HG02938 (cell line): ENCODE measurements at regions not wholly inside any gene's neighbourhood (a gene's known extent, or its start where the extent isn't known, plus 50 kb on each side); places are given as distances from the start of the nearest gene placed in this dataset.

Experiments used
- ATAC-seq: cut with Tn5 transposase; IDR thresholded peaks from one replicate; pipeline ENCODE4 v1.9.1; 2021; ENCODE audit warnings: mild to moderate bottlenecking, moderate library complexity; ENCODE audit not compliant: unreplicated experiment

- no peak for ATAC-seq
Observed at GRCh38 chr5:105573575-105573974, 2011.0 kb upstream of the NUDT12 start.

DNA sequence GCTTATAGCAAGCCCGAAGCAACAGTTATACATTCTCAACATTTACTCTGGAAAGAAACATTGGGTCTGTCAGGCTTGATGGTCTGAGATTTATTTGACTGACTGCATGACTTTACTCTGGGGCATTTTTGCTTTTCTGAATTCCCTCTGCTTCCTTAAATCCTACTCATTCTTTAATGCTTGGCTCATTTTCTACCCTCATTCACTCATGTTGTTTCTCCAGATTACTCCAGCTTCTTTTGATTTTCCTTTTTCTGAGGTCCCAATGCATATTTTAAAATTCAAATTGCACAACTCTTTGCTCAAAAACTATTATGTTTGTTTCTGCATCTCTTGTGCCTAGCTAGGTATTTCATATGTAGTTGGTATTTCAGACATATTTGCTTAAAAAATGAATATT, 2002.9 kb upstream of the NUDT12 start:
- no peak for ATAC-seq

DNA sequence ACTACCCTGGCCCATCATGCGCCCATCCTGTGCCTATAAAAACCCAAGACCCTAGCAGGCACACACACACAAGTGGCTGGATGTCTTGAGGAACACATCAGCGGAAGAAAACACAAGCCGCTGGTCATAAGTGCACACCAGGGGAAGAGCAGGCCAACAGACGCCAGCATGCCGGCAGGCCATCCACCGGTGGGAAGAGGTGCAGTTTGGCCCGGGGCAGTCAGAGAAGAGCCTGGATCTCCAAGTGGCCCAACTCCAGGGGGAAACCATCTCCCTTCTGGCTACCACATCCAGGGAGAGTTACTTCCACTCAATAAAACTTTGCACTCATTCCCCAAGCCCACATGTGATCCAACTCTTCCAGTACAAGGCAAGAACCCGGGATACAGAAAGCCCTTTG, 2001.3 kb upstream of the NUDT12 start:
- no peak for ATAC-seq

- no peak for ATAC-seq
Observed at GRCh38 chr5:105554568-105555169, 1992.1 kb upstream of the NUDT12 start.

GRCh38 chr5:105544300-105544699, 1981.7 kb upstream of the NUDT12 start:
- ATAC-seq: no peak

- no peak for ATAC-seq
Observed at GRCh38 chr5:105536675-105537074, 1974.1 kb upstream of the NUDT12 start.

DNA sequence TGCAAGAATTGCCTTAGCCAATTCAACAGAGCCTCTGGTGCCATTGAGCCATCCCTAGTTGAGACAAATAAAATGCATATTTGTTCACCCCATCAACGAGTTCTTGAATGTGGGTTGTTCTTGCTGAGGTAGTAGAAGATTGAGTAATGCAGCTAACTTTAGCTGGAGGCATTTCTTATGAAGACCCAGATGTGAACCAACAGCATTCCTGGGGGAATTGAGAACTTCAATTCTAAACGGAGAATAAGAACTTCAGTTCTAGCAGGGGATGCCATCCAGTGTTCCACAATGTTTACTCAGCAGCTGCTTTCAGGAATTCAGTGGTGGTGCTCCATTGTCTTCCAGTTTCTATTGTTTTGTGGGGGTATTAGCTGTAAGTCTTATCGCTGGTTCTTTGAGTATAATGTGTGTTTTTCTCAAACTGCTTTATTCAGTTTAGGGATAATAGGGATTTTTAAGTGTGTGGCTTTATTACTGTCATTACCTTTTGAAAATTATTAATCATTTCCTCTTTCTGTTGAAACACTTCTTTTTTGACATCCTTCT, 1968.2 kb upstream of the NUDT12 start:
- ATAC-seq: no peak

- ATAC-seq: no peak
Observed at GRCh38 chr5:105529851-105530250, 1967.3 kb upstream of the NUDT12 start.

DNA sequence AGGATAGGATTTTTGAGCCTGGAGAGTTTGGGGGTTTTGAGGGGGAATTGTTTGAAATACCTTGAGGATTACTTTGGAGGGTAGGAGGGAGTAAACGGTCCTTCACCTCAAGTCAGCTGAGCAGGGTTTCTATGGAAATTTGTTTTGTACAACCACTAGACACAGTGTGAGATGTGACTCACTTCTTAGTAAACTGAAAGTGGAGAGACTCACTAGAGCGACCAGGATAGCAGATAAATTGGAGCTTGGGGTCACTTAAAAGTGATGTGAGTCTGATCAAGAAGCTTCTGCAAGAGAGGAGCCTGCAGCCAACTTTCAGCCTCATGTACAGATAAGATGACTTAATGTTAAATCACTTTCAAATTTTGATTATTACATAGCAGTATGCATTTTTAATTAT, 1945.9 kb upstream of the NUDT12 start:
- no peak for ATAC-seq

GRCh38 chr5:105506692-105507277, 1944.2 kb upstream of the NUDT12 start:
- no peak for ATAC-seq

DNA sequence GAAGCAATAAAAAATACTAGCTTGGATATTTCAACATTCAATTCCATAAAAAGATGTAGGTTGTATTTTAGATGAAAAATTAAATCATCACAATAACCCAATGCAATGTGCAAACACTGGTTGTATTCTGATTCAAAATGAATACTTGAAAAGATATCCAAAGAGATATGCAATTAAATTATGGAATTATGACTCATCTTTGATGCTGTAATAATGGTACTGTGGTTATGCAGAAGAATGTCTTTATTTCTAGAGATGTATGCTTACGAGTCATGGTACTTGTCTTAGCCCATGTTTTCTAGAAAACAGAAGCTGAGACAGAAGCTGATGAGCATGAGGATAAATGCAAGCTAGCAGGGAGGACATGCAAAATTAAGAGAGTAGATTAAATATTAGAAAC, 1941.4 kb upstream of the NUDT12 start:
- no peak for ATAC-seq

- ATAC-seq: no peak
Observed at GRCh38 chr5:105501315-105501714, 1938.7 kb upstream of the NUDT12 start.

DNA sequence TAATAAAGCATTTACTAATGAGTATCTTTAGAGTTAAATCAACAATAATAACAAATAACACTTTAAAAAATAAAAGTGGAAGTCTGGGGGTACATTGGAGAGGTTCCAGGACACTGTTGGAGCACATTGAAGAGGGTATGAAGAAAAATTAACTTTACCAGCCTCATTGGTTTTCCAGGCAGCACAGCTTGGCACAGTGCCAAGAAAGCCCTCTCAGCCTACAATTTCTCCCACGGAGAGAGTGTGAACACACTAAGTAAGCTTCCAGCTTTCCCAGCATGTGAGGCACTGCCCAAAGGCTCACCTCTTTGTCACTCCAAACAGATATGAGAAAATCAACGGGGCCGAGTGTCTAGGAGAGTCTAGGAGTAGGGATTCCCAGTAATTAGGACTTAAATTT, 1912.8 kb upstream of the NUDT12 start:
- ATAC-seq: no peak

DNA sequence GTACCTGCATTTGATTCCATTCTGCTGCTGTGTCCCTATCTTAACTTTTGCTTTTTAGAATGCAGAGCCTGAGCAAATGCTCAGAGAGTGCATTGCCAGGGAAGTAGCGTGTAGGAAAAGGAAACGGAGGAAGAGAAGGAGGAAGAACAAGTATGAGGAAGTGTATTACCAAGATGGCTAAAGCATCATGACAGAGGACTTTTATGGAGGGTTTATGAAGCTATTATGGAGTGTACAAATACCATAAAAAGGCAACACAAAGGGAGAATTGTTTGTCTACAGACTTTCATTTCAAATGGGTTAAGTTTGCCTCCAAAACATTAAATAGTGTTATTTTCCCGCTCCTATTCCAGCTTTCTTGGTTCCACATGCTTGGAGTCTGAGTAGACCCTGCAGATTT, 1899.8 kb upstream of the NUDT12 start:
- no peak for ATAC-seq

DNA sequence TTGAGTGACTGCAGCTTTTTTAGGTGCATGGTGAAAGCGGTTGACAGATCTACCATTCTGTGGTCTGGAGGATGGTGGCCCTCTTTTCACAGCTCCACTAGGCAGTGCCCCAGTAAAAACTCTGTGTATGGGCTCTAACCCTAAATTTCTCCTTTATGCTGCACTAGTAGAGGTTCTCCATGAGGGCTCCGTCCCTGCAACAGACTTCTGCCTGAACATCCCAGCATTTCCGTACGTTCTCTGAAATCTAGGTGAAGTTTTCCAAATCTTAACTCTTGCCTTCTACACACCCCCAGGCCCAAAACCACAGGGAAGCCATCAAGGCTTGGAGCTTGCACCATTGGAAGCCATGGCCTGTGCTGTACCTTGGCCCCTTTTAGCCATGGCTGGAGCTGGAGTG, 1898.1 kb upstream of the NUDT12 start:
- no peak for ATAC-seq

DNA sequence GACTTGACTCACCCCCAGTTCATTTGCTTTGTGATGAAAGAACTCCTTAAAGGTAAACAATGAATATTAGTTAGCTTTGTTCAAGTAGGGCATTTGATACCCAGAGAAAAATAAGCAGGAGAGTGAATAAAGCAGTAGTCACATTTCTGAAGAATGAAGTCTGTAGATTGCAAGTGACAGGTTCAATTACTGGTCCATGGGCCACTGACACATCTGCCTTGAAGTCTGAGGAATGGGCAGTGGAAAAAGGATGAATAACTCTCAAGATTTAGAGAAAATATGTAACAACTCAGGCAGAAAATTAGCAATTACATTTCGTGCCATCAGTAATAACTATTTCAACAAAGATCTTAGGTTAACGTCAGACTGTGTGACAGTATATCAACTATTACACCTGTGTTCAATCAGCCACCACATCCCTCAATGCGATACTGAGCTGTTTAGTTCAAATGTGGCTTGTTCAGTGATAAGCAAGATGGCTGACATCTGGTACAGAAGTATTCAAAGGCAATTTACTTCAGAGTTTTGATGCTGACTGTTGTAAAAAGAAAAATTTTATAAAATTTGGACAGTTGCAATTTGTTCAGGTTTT, 1890.7 kb upstream of the NUDT12 start:
- ATAC-seq: no peak

- no peak for ATAC-seq
Observed at GRCh38 chr5:105448271-105448670, 1885.7 kb upstream of the NUDT12 start.

DNA sequence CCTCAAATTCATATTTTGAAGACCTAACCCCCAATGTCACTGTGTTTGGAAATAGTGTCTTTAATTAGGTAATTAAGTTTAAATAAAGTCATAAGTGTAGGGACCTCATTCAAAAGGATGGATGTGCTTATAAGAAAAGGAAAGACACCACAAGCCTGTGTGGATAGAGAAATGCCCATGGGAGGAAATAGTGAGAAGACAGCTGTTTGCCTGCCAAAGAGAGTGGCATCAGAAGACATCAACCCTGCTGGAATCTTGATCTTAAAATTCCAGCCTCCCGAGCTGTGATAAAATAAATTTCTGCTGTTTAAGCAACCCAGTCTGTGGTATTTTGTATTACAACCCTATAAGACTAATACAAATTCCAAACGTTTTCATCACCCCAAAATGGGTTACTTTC, 1867.9 kb upstream of the NUDT12 start:
- no peak for ATAC-seq

DNA sequence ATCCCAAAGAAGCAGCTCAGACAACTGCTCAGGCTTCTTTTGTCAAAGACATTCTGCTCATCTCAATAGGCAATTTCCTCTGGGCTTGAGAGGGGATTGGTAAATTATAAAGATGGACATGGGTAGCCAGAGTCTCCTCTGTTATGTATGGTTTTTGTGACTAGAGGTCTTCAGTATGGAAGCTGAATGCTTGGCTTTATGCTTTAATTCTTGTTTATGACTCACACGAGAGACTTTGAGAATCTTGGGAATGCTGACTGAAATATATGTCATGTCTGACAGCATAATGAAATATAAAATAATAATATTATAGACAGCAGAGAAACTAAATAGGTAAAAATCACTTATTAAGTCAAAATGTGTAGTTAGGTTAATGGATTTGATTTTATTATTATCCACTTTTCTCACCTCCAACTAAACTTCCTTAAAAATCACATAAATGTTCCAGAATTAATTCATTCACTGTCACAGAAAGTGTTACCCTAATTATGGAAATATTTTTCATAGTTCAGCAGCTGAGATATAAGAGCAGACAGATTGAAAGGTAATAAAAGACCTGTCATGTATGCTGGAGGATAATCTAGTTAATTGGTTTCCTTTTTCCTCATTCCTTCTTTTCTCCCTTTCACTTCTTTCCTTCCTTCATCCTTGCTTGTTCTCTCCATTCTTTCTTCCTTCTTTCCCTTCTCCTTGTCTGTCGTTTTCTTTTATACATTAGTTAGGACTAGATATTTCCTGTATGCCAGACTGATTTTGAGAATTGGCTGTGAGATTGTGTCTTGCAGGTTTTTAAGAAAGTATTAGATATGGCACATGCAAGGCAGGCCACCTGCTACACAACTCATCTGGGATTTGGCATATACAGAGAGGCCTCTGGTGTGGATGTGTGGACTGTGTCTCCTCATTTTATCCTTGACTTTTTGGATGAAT, 1866.1 kb upstream of the NUDT12 start:
- ATAC-seq: no peak

DNA sequence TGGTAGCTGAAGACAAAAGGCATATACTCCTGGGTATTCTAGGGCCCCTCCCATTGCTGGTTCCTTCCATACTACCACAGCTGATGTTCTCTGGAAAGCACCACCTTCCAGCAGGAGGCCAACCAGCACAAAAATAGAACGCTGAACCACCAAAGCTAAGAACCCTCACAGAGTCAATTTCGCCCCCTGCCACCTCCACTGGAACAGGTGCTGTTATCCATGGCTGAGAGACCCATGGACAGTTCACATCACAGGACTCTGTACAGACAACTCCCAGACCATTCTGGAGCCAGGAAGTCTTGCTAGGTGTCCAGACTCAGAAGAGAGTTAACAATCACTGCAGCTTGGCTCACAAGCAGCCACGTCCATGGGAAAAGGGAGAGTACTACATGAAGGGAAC, 1851.5 kb upstream of the NUDT12 start:
- ATAC-seq: no peak

DNA sequence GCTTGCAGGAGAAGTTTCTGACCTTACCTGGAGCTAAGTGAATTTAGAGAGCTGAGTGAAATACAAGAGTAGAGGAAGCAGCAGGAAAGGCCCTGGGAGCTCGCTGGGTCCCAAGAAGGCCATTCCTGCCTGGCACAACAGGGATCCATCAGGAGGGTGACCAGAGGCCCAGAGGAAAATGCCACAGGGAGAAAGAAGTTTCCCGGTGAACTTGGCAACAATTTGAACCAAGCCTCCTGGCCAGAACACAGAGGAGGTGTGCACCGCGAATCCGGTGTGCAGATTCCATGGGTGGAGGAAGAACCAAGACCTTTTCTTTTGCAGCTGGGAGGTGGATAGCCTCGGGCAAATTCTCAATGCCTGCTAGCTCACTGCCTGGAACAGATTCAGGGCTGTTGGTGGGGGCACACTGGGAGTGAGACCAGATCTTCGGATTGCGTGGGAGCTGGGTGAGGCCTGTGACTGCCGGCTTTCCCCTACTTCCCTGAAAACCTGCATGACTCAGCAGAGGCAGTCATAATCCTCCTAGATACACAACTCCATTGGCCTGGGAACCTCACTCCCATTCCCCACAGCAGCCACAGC, 1850.9 kb upstream of the NUDT12 start:
- no peak for ATAC-seq
